Astrocyte (in vitro differentiated cells and primary cell): ENCODE measurements at regions not wholly inside any gene's neighbourhood (a gene's known extent, or its start where the extent isn't known, plus 50 kb on each side); places are given as distances from the start of the nearest gene placed in this dataset.

Experiments
- DNase-seq: peaks from one replicate; pipeline ENCODE4 v3.0.0-alpha.2; 2010; ENCODE audit warnings: low read depth
- FAIRE-seq: peaks from 2 replicates; lab custom pipeline; 2011; peaks lifted over from hg19 to GRCh38; lab: Jason Lieb, UNC
- H2AFZ ChIP-seq: 2 replicates; pipeline ENCODE4 v1.6.0; 2012; ENCODE audit warnings: low read depth, low read length, inconsistent platforms
- H3K27ac ChIP-seq: 2 replicates; pipeline ENCODE4 v1.5.1; 2011; ENCODE audit warnings: low read depth, low read length, inconsistent platforms
- H3K27me3 ChIP-seq: 2 replicates; pipeline ENCODE4 v1.6.0; 2011; ENCODE audit warnings: low read length, inconsistent platforms; ENCODE audit not compliant: insufficient read depth
- H3K36me3 ChIP-seq: 2 replicates; pipeline ENCODE4 v1.5.1; 2011; ENCODE audit warnings: low read length, inconsistent platforms; ENCODE audit not compliant: insufficient read depth
- H3K4me1 ChIP-seq: 2 replicates; pipeline ENCODE4 v1.5.1; 2011; ENCODE audit warnings: low read length, inconsistent platforms; ENCODE audit not compliant: insufficient read depth
- H3K4me2 ChIP-seq: 2 replicates; pipeline ENCODE4 v1.6.0; 2012; ENCODE audit warnings: low read length, inconsistent platforms
- H3K4me3 ChIP-seq: 2 replicates; pipeline ENCODE4 v1.5.1; 2011; ENCODE audit warnings: low read depth, mild to moderate bottlenecking, low read length, inconsistent platforms; ENCODE audit not compliant: insufficient read depth
- H3K79me2 ChIP-seq: 2 replicates; pipeline ENCODE4 v1.6.0; 2012; ENCODE audit warnings: mild to moderate bottlenecking, low read length, inconsistent platforms; ENCODE audit not compliant: insufficient read depth
- H3K9ac ChIP-seq: 2 replicates; pipeline ENCODE4 v1.6.0; 2012; ENCODE audit warnings: mild to moderate bottlenecking, low read length, inconsistent platforms
- H3K9me3 ChIP-seq: 2 replicates; pipeline ENCODE4 v1.5.1; 2012; ENCODE audit warnings: low read depth, mild to moderate bottlenecking, low read length, inconsistent platforms; ENCODE audit not compliant: insufficient read depth
- H4K20me1 ChIP-seq: 2 replicates; pipeline ENCODE4 v1.6.0; 2012; ENCODE audit warnings: low read length, inconsistent platforms; ENCODE audit not compliant: insufficient read depth
- H3K27ac Mint-ChIP-seq: one replicate; pipeline ENCODE4 v1.8.0; 2021; ENCODE audit warnings: mild to moderate bottlenecking, mixed read lengths; ENCODE audit not compliant: unreplicated experiment
- H3K27me3 Mint-ChIP-seq: one replicate; pipeline ENCODE4 v1.8.0; 2021; ENCODE audit warnings: low read depth, mixed read lengths; ENCODE audit not compliant: unreplicated experiment
- H3K36me3 Mint-ChIP-seq: one replicate; pipeline ENCODE4 v1.8.0; 2021; ENCODE audit warnings: low read depth, mixed read lengths; ENCODE audit not compliant: unreplicated experiment
- H3K4me1 Mint-ChIP-seq: one replicate; pipeline ENCODE4 v1.8.0; 2021; ENCODE audit warnings: low read depth, mixed read lengths; ENCODE audit not compliant: unreplicated experiment
- H3K4me3 Mint-ChIP-seq: one replicate; pipeline ENCODE4 v1.8.0; 2021; ENCODE audit warnings: mild to moderate bottlenecking, moderate library complexity, mixed read lengths; ENCODE audit not compliant: unreplicated experiment
- H3K9me3 Mint-ChIP-seq: one replicate; pipeline ENCODE4 v1.8.0; 2021; ENCODE audit warnings: mild to moderate bottlenecking, mixed read lengths; ENCODE audit not compliant: unreplicated experiment
- CTCF ChIP-seq: IDR thresholded peaks from 2 replicates; pipeline ENCODE4 v1.5.1; 2011; ENCODE audit warnings: low read depth, mild to moderate bottlenecking, inconsistent platforms, low read length, moderate library complexity; ENCODE audit not compliant: insufficient read depth
- EZH2 ChIP-seq: IDR thresholded peaks from 2 replicates; pipeline ENCODE4 v1.6.1; 2012; ENCODE audit warnings: mild to moderate bottlenecking, low read length, inconsistent platforms; ENCODE audit not compliant: insufficient read depth

- Histone ChIP-seq H3K4me1 (no peaks in the 10 kb centered on the region), H3K27me3 (no peaks in the 10 kb centered on the region), H3K9ac (no peak overlapping the region), H3K4me2 (no peak overlapping the region), H3K79me2 (no peaks in the 10 kb centered on the region), H3K36me3 (no peaks in the 10 kb centered on the region), H3K27ac (no peak overlapping the region), H3K4me3 (no peak overlapping the region), H2AFZ (no peak overlapping the region), H4K20me1 (no peaks in the 10 kb centered on the region), H3K9me3 (no peaks in the 10 kb centered on the region)
- no peaks in the 10 kb centered on the region for H3K4me1 Mint-ChIP-seq
- no peak overlapping the region for H3K4me3 Mint-ChIP-seq
- no peaks in the 10 kb centered on the region for H3K36me3 Mint-ChIP-seq
- H3K27ac Mint-ChIP-seq = no peak overlapping the region
- H3K9me3 Mint-ChIP-seq = no peaks in the 10 kb centered on the region
- TF ChIP-seq EZH2 (no peak), CTCF (no peak)
- DNase-seq (no peak), FAIRE-seq (no peak)
- H3K27me3 Mint-ChIP-seq = no peaks in the 10 kb centered on the region
Observed at GRCh38 chr12:59389968-59390576, 205.8 kb upstream of the SLC16A7 start.

GRCh38 chr12:59388694-59389093 is 207.1 kb upstream of the SLC16A7 start:
- Mint-ChIP-seq H3K4me1 (no peaks in the 10 kb centered on the region), H3K36me3 (no peaks in the 10 kb centered on the region), H3K27ac (no peak overlapping the region), H3K4me3 (no peak overlapping the region), H3K27me3 (no peaks in the 10 kb centered on the region), H3K9me3 (no peaks in the 10 kb centered on the region)
- Histone ChIP-seq H3K9ac (no peak overlapping the region), H2AFZ (no peak overlapping the region), H3K36me3 (no peaks in the 10 kb centered on the region), H3K79me2 (no peaks in the 10 kb centered on the region), H3K4me2 (no peak overlapping the region), H4K20me1 (no peaks in the 10 kb centered on the region), H3K4me1 (no peaks in the 10 kb centered on the region), H3K27ac (no peak overlapping the region), H3K27me3 (no peaks in the 10 kb centered on the region), H3K9me3 (no peaks in the 10 kb centered on the region), H3K4me3 (no peak overlapping the region)
- no peak for FAIRE-seq
- TF ChIP-seq EZH2 = no peak
- TF ChIP-seq CTCF = no peak
- no peak for DNase-seq

DNA sequence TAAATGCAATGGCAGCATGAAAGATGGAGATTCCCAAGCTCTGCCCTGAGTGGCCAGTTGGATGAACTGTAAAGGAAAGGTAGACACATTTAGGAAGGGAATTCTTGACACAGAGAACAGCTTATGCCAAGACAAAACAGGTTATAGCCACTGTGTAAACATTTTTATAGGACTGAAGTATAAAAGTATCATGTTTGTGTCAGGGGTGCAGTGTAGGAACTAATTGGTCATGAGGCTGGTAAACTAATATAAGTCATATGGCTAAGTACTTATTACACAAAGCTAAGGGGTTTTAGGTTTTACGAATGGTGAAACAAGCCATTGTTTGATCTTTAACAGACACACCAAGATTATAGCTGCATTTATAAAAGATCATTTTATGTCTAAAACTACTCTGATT is 207.7 kb upstream of the SLC16A7 start:
- H3K9ac ChIP-seq = no peak overlapping the region
- H3K9me3 Mint-ChIP-seq = no peaks in the 10 kb centered on the region
- H3K9me3 ChIP-seq = no peaks in the 10 kb centered on the region
- no peaks in the 10 kb centered on the region for H3K27me3 Mint-ChIP-seq
- H3K4me3 Mint-ChIP-seq = no peak overlapping the region
- TF ChIP-seq EZH2 (no peak), CTCF (no peak)
- no peak overlapping the region for H2AFZ ChIP-seq
- no peaks in the 10 kb centered on the region for H3K36me3 ChIP-seq
- no peaks in the 10 kb centered on the region for H4K20me1 ChIP-seq
- H3K79me2 ChIP-seq = no peaks in the 10 kb centered on the region
- DNase-seq (no peak), FAIRE-seq (no peak)
- H3K27ac Mint-ChIP-seq = no peak overlapping the region
- H3K27me3 ChIP-seq = no peaks in the 10 kb centered on the region
- no peak overlapping the region for H3K4me2 ChIP-seq
- no peaks in the 10 kb centered on the region for H3K36me3 Mint-ChIP-seq
- no peaks in the 10 kb centered on the region for H3K4me1 ChIP-seq
- no peak overlapping the region for H3K27ac ChIP-seq
- H3K4me3 ChIP-seq = no peak overlapping the region
- no peaks in the 10 kb centered on the region for H3K4me1 Mint-ChIP-seq
